ENCODE measurements at regions not wholly inside any gene's neighbourhood (a gene's known extent, or its start where the extent isn't known, plus 50 kb on each side); places are given as distances from the start of the nearest gene placed in this dataset.

GRCh38 chr7:142248-142941 is 50.0 kb upstream of the FAM20C start:
- no peak for TF ChIP-seq CTCF (IDR thresholded peaks at IDR 0.05)
- no peak for TF ChIP-seq POLR2A (IDR thresholded peaks at IDR 0.05)
- TF ChIP-seq EP300 (IDR thresholded peaks at IDR 0.05), result no peak
